Left renal cortex interstitium (tissue), 4 donors: ENCODE measurements at regions not wholly inside any gene's neighbourhood (a gene's known extent, or its start where the extent isn't known, plus 50 kb on each side); places are given as distances from the start of the nearest gene placed in this dataset.

ENCODE experiments used
- DNase-seq, 4 donors: peaks; one replicate each; pipeline ENCODE4 v3.0.0-alpha.2; 2013; ENCODE audit warnings: low read depth in 4 of 4, low spot score in 2 of 4, missing footprints in 1 of 4

DNA sequence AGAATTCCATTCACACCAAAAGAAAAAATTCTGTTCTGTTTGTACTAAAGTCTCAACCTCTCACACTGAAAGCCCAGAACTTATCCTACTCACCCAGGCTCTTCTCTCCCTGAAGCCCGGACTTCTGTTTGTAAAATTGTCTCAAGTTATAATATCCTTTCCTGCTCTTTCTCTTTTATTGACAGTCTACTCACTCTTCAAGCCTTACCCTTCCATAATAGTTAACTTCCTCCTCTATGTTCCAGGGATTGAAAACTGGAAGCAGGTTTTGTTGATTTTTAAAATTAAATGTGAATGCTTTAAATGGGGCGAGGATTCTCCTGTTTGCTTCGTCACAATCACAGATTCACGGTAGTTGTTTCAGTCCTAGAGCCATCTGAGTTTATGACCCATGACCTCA lies 51.7 kb upstream of the CCDC112 start:
- DNase-seq, result no peak
